ENCODE measurements at regions not wholly inside any gene's neighbourhood (a gene's known extent, or its start where the extent isn't known, plus 50 kb on each side); places are given as distances from the start of the nearest gene placed in this dataset.

DNA sequence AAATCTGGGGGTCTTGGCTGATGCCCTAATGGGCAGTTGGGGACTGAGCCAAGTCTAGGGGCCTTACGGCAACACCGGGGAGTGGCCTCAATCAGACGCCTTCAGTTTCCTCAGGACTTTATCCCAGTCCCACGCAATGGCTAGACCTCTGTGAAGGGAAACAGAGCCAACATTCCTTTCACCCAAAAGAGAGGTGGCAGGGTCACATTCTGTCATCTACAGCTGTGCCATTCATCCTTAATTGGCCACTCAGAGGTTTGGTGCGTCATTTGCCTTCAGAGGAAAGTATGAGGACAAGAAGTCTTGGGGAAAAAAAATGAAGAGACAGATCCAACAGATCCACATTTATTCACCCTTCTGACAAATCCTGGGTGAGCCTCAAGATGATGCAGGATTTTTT is 166.9 kb upstream of the AVPR1A start:
- DNase-seq = no peak

- no peak for DNase-seq
Observed at GRCh38 chr12:63317286-63317846, 166.4 kb upstream of the AVPR1A start.

DNA sequence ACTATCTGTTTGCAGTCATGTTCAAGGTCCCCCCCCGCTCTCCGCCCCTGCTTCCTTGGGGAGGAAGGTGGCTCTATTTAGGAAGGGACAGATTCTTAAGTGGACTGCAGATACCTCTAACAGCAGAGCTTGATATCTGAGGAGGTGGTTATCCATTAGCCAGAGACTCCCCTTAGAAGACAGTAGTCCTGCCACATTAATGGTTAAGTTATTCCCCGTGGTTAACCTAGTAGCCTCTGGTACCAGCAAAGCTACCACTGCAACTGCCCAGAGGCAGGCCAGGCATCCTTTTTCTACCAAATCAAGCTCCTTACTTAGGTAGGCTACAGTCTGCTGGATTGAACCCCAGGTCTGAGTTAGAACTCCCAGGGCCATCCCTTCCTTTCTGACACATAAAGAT is 162.1 kb upstream of the AVPR1A start:
- no peak for DNase-seq

DNA sequence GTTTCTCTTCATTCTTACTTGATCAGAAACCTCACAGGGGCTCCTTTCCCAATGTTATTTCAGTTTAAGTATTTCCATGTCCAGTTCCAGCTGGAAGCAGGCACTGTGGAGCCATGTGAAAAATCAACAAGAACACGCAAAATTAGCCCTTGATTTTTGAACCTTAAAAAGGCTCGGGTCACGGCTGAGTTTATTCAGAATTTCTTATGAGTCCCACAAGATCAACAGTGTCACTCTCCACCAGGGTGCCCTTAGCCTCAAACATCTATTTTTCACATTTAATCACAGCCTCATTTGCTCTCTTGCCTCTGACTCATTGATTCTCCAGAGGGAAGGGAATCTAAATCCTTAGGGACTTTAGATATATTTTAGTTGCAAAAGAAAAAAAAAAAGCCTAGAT is 157.7 kb upstream of the AVPR1A start:
- DNase-seq = no peak

GRCh38 chr12:63307849-63308248 is 156.8 kb upstream of the AVPR1A start:
- DNase-seq = no peak

DNA sequence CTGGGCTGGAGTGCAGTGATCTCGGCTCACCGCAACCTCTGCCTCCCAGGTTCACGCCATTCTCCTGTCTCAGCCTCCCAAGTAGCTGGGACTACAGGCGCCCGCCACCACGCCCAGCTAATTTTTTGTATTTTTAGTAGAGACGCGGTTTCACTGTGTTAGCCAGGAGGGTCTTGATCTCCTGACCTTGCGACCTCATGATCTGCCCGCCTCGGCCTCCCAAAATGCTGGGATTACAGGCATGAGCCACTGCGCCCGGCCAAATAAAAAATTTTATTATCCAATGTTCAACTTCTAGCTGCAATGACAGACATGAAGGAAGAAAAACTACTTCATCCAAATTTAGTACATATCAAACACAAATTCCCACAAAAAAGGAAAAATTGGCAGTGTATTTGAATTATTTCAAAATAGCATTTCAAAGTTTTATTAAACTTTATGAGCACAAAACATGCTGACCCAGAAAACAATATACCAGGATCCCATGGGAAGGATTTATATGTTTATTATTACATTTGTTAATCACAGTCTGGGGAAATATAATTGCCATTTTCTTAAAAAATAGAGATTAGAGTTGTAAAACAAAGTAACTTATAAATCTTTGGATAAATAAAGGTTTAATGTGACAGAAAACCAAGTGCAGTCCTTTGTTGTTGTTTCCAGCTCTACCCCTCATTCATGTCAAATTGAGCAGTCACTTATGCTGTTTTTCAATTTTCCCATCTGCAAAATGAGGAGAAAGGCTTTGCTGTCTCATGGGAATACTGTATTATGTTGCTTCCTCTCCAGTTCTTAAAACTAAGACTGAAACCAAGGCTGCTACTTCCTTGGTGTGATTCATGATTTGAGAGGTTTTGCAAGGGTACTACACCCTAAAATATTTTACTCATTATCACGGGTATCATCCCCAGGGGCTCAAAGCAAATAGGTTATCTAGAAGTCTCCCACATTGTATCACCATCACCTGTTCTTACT is 155.2 kb upstream of the AVPR1A start:
- DNase-seq = no peak

GRCh38 chr12:63304887-63305316 is 153.9 kb upstream of the AVPR1A start:
- DNase-seq = no peak

- DNase-seq = no peak
Observed at GRCh38 chr12:63302941-63303536, 152.0 kb upstream of the AVPR1A start.

- no peak for DNase-seq
Observed at GRCh38 chr12:63302269-63302940, 151.4 kb upstream of the AVPR1A start.

- no peak for DNase-seq
Observed at GRCh38 chr12:63301311-63301710, 150.3 kb upstream of the AVPR1A start.

- no peak for DNase-seq
Observed at GRCh38 chr12:63298386-63298930, 147.5 kb upstream of the AVPR1A start.

DNA sequence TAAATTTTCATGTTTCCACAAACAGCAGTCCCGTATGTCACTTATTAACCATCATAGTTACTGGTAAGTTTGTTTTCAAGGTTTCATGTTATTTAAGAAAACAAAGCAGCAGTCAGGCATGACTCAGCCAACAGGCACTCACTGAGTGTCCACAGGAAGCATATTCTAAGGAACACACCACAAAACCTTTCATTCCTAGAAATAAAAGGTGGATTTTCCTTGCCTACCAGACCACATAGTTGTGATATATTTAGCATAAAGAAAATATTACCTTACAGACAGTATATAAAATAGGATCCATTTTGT is 143.3 kb upstream of the AVPR1A start:
- no peak for DNase-seq

GRCh38 chr12:63292471-63293221 is 141.6 kb upstream of the AVPR1A start:
- no peak for DNase-seq

DNA sequence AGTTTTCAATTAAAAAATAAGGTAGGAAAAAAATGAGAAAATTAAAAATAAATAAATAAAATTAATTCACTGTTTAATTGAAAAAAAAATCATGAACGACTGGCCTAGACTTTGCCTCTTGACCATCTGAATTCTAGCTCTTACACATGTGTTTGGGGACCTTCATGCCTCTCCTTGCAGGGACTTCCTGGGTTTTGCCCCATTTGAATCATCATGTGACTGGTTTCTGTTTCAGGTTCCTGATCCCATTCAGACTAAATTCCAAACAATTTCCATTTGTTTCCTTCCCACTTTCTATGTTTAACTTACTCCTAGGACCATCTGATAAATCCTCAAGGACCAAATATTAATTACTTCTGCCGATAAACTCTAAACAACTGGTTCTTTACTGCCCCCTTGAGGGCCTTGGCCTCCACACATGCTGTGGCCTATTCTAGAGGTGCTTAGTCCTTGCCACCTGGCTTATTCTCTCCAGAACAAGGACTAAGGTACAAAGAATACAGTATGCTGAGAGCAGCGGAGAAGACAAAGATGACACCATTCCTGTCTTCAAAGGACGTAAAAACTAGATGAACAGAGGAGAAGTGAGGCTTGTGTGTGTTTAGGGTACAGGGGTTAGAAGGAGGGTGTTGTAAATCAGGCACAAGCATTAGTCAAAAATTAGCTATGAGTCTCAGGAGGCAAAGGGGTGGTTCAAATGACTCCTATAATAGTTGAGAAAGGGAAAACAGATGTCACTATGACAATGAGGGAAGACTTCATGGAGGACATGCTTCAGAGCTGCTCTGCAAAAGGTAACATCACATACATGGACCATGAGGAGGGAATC is 125.8 kb upstream of the AVPR1A start:
- DNase-seq = peak; percentile 33

DNA sequence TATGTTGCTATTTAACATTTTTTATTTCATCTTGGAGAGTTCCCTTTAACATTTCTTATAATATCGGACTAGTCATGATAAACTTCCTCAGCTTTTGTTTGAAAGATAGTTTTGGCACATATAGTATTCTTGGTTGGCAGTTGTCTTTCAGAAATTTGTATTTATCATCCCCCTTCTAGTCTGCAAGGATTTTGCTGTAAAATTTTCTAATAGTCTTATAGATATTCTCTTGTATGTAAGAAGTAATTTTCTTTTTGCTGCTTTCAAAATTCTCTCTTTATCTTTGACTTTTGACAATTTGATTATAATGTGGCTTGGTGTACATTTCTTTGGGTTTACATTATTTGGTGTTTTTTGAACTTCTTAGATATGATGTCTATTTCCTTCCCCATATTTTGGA is 116.0 kb upstream of the AVPR1A start:
- no peak for DNase-seq

GRCh38 chr12:63264629-63265028 is 113.6 kb upstream of the AVPR1A start:
- no peak for DNase-seq

DNA sequence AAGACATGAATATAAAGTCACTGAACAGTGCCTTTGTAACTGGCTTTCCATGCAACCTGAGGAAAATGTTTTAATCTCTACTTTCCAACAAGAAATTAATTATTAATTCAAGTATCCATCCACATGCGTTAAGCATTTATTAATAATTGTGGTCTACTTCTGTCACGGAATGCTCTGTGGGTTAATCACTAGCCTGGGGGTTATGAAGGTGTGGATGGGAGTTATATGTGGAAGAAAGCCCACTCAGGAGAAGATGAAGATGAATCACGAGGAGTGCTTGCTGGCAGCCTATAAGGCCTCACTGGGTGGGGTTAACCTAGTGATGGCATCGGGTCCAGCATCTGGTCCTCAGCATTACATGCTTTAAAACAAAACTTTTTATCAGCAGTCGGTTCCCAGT is 99.5 kb upstream of the AVPR1A start:
- DNase-seq = no peak

DNA sequence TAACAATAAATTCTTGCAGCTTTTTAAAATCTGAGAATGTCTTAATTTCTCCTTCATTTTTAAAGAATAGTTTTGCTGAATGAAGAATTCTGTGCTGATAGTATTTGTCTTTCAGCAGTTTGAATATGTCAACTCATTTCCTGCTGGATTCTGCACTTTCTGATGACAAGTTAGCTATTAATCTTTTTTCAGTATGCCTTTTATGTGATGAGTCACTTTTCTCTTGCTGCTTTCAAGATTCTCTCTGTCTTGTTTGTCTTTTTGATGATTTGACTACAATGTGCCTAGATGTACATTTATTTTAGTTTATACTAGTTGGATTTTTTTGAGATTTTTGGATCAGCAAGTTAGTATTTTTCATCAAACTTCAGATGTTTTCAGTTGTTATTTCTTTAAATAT is 87.9 kb upstream of the AVPR1A start:
- no peak for DNase-seq

DNA sequence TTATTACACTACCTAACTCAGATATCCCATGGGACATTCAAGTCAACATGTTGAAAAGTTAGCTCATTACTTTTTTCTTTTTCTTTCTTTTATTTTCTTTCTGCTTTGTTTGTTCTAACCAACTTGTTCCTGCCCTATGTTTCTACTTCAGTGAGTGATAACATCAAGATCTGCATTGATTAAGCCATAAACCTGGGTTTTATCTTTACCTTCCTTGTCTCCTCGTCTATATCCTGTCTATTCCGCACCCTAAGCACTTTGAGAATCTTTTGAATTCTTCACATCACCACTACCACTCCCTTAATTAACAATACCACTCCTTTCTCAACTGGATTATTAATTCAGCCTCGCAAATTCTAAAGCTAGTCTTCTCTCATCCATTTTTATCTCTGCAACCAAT is 81.9 kb upstream of the AVPR1A start:
- DNase-seq = no peak

DNA sequence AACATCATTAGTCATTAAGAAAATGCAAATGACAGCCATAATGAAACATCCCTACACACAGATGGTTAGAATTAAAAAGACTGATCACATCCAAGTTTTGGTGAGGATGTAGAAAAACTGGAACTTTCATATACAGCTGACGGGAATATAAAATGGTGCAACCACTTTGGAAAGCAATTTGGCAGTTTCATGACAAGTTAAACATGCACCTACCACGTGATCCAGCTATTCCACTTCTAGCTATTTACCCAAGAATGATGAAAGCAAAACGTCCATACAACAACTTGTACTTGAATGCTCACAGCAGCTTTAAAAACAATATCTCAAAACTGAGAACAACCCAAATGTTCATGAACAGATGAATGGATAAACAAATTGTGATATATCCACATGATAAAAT is 77.9 kb upstream of the AVPR1A start:
- DNase-seq = no peak

DNA sequence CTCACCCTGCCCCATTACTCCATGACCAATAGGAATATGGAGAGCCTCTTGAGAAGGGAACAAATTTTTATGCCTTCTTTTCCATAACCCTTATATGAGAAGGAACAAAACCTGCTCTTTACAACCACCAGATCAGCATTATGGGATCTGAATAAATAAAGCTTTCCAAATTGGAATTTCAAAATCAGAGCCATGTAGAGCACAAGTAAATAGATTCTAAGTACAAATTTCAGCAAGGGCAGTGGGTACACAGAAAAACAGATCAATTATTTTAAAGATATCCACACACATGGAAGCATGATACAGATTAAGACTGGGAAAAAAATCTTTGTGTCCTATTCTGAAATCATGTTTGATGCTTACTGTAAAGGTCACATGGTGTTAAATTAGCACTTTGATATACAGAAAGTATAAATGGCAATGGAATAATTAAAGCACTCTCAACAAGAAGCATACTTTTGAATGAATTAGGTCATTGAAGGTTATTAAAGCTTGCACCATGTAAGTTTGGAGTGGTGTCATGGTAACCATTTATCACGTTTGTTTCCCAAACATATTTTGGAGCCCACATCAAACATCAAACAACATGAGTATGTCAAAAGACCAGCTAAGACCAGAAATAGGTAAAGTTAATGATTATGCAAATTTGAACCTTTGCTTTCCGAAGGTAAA is 75.9 kb upstream of the AVPR1A start:
- DNase-seq = no peak

All from NCI-H748 treated with DMSO at 0.1 percent for 48 hours (cell line).